Neural progenitor cell (in vitro differentiated cells): ENCODE measurements at regions not wholly inside any gene's neighbourhood (a gene's known extent, or its start where the extent isn't known, plus 50 kb on each side); places are given as distances from the start of the nearest gene placed in this dataset.

Experiments
- CTCF ChIP-seq: fragments of 200-600 bp; sonication (generic); IDR thresholded peaks from 2 replicates; pipeline ENCODE4 v1.5.1; 2017; ENCODE audit warnings: antibody characterized with exemption, mild to moderate bottlenecking
- EZH2 ChIP-seq: fragments of 200-600 bp; sonication (generic); IDR thresholded peaks from 2 replicates; pipeline ENCODE4 v1.6.1; 2017; ENCODE audit warnings: antibody characterized with exemption, mild to moderate bottlenecking, moderate library complexity
- EZH2phosphoT487 ChIP-seq: fragments of 200-600 bp; sonication (generic); IDR thresholded peaks from 2 replicates; pipeline ENCODE4 v1.6.1; 2017; ENCODE audit warnings: antibody characterized with exemption

DNA sequence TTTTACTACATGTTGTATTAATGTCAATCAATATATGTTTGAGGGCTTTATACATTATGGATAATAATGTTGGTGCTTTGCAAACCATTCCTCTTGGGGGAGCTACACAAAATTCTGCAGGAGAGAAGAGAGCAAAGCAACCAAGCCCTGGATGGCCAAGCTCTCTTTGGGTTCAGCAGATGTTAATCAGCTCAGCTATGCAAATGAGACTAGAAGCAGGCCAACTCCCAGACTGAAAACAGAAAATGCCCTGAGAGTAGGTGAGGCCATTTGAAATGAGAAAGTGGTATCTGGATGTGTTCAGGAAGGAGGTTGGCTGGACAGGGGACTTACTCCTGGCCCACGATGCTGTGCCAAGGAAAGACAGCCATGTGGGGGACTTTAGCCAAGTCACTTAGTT is 387.0 kb downstream of the BCOR start:
- no peak for TF ChIP-seq EZH2
- TF ChIP-seq CTCF, result no peak
- no peak for TF ChIP-seq EZH2phosphoT487
